HCT116 (cell line): ENCODE measurements at regions not wholly inside any gene's neighbourhood (a gene's known extent, or its start where the extent isn't known, plus 50 kb on each side); places are given as distances from the start of the nearest gene placed in this dataset.

ENCODE experiments used
- ATAC-seq: fragments of 200-7000 bp; cut with Tn5 transposase; 2 replicates; pipeline ENCODE4 v1.9.1; 2020; ENCODE audit warnings: mild to moderate bottlenecking, moderate library complexity
- BruUV-seq: library from RNA; stranded (reverse); fragments of 400-500 nt; replicated peaks from 2 replicates; lab custom pipeline; 2021; lab: Mats Ljungman, UMichigan
- CTCF ChIA-PET: fragments of 300-600 bp; sonication (Branson Sonifier 250); formaldehyde crosslinking; loops from one replicate; lab custom pipeline; 2021; ENCODE audit warnings: antibody characterized with exemption; lab: Charles Lee
- POLR2A ChIA-PET: fragments of 300-600, 350-600 bp; sonication (Branson Sonifier 250); formaldehyde crosslinking; loops from one replicate; lab custom pipeline; 2021; ENCODE audit warnings: antibody characterized with exemption; lab: Charles Lee
- RAD21 ChIA-PET, 2 experiments: fragments of 300-600 bp; sonication (Branson Sonifier 250); formaldehyde crosslinking; loops; one replicate each; lab custom pipeline; 2023; ENCODE audit warnings: low total read pairs in 2 of 2; ENCODE audit not compliant: uncharacterized antibody in 2 of 2, unreplicated experiment in 2 of 2, low non-redundant PET in 1 of 2; lab: Charles Lee
- DNase-seq: peaks from one replicate; pipeline ENCODE4 v3.0.0-alpha.2; 2010; ENCODE audit warnings: low read depth, low spot score
- H2AFZ ChIP-seq: fragments of 200-600 bp; shearing (Covaris generic), sonication (generic); 2 replicates; pipeline ENCODE4 v1.6.1; 2017; ENCODE audit warnings: low read depth, mixed run types, mixed read lengths, antibody characterized with exemption, low read length; ENCODE audit not compliant: poor library complexity, severe bottlenecking
- H3K27ac ChIP-seq: 2 replicates; pipeline ENCODE4 v1.5.1; 2012; ENCODE audit warnings: low read depth, low read length
- H3K27me3 ChIP-seq: fragments of 200-600 bp; sonication (generic); 2 replicates; pipeline ENCODE4 v1.6.1; 2016; ENCODE audit warnings: mixed run types, low read length, mixed read lengths; ENCODE audit not compliant: insufficient read depth
- H3K36me3 ChIP-seq, 2 experiments: fragments of 200-500 bp in 1 of 2; fragments of 200-600 bp in 1 of 2; sonication (Bioruptor generic) in 1 of 2; sonication (generic) in 1 of 2; 2 replicates each; pipeline versions ENCODE4 v1.5.1 to v1.6.1; 2014 to 2016; ENCODE audit warnings: low read length in 2 of 2, inconsistent platforms in 1 of 2, mixed read lengths in 1 of 2, mixed run types in 1 of 2; ENCODE audit not compliant: insufficient read depth in 2 of 2, control insufficient read depth in 1 of 2
- H3K4me1 ChIP-seq, 2 experiments: fragments of 200-600 bp in 1 of 2; sonication (generic) in 1 of 2; 2 replicates each; pipeline versions ENCODE4 v1.5.1 to v1.6.1; 2012 to 2017; ENCODE audit warnings: low read length in 2 of 2, inconsistent platforms in 1 of 2, mild to moderate bottlenecking in 1 of 2, mixed read lengths in 1 of 2, mixed run types in 1 of 2, moderate library complexity in 1 of 2; ENCODE audit not compliant: insufficient read depth in 2 of 2, control insufficient read depth in 1 of 2
- H3K4me2 ChIP-seq: fragments of 200-600 bp; sonication (generic); 2 replicates; pipeline ENCODE4 v1.6.1; 2017; ENCODE audit warnings: mixed run types, low read length, mixed read lengths
- H3K4me3 ChIP-seq, 2 experiments: fragments of 200-600 bp in 1 of 2; sonication (generic) in 1 of 2; replicated peaks in 1 of 2; 2 replicates each; pipeline ENCODE4 v1.5.1; 2011 to 2016; ENCODE audit warnings: low read length in 2 of 2, control low read depth in 1 of 2, low read depth in 1 of 2, mild to moderate bottlenecking in 1 of 2, mixed read lengths in 1 of 2, mixed run types in 1 of 2
- H3K79me2 ChIP-seq: fragments of 200-600 bp; sonication (generic); 2 replicates; pipeline ENCODE4 v1.6.1; 2017; ENCODE audit warnings: mild to moderate bottlenecking, mixed run types, low read length, moderate library complexity, mixed read lengths; ENCODE audit not compliant: insufficient read depth
- H3K9ac ChIP-seq: fragments of 200-600 bp; sonication (generic); 2 replicates; pipeline ENCODE4 v1.6.1; 2016; ENCODE audit warnings: low read length, mixed read lengths
- H3K9me2 ChIP-seq: fragments of 200-600 bp; sonication (generic), shearing (Covaris generic); 2 replicates; pipeline ENCODE4 v1.6.1; 2017; ENCODE audit warnings: mixed run types, mild to moderate bottlenecking, moderate library complexity; ENCODE audit not compliant: insufficient read depth
- H3K9me3 ChIP-seq, 2 experiments: fragments of 200-500 bp in 1 of 2; fragments of 200-600 bp in 1 of 2; sonication (Bioruptor generic) in 1 of 2; sonication (generic) in 1 of 2; 2 replicates each; pipeline ENCODE4 v1.6.1; 2014 to 2017; ENCODE audit warnings: low read length in 2 of 2, mixed read lengths in 2 of 2, inconsistent platforms in 1 of 2, low read depth in 1 of 2, mild to moderate bottlenecking in 1 of 2, mixed run types in 1 of 2, moderate library complexity in 1 of 2; ENCODE audit not compliant: control insufficient read depth in 1 of 2, insufficient read depth in 1 of 2
- H4K20me1 ChIP-seq: fragments of 200-600 bp; sonication (generic), shearing (Covaris generic); 2 replicates; pipeline ENCODE4 v1.6.1; 2017; ENCODE audit warnings: mixed run types, mild to moderate bottlenecking, moderate library complexity; ENCODE audit not compliant: insufficient read depth
- CBX3 ChIP-seq: IDR thresholded peaks from 2 replicates; pipeline ENCODE4 v1.6.1; 2012; ENCODE audit warnings: low read depth
- CTCF ChIP-seq, 3 experiments: fragments of 200-600 bp in 1 of 3; sonication (generic) in 1 of 3; IDR thresholded peaks in 2 of 3; conservative IDR thresholded peaks in 1 of 3; 2 replicates each; pipeline ENCODE4 v1.5.1; 2012 to 2017; ENCODE audit warnings: low read depth in 2 of 3, low read length in 2 of 3, antibody characterized with exemption in 1 of 3, borderline replicate concordance in 1 of 3, control low read depth in 1 of 3, mild to moderate bottlenecking in 1 of 3, mixed read lengths in 1 of 3, mixed run types in 1 of 3, moderate library complexity in 1 of 3; ENCODE audit not compliant: insufficient read depth in 1 of 3
- EGR1 ChIP-seq: IDR thresholded peaks from 2 replicates; pipeline ENCODE4 v1.6.1; 2012; ENCODE audit warnings: low read depth
- EZH2 ChIP-seq: fragments of 200-600 bp; sonication (generic); IDR thresholded peaks from 2 replicates; pipeline ENCODE4 v1.6.1; 2017; ENCODE audit warnings: antibody characterized with exemption, mixed run types
- EZH2phosphoT487 ChIP-seq: fragments of 200-600 bp; IDR thresholded peaks from 2 replicates; pipeline ENCODE4 v1.6.1; 2018; ENCODE audit warnings: antibody characterized with exemption, borderline replicate concordance
- FOSL1 ChIP-seq: IDR thresholded peaks from 2 replicates; pipeline ENCODE4 v1.6.1; 2012; ENCODE audit warnings: low read depth
- JUND ChIP-seq: IDR thresholded peaks from 2 replicates; pipeline ENCODE4 v1.6.1; 2012
- MAX ChIP-seq: IDR thresholded peaks from 2 replicates; pipeline ENCODE4 v1.6.1; 2012
- RAD21 ChIP-seq: IDR thresholded peaks from 2 replicates; pipeline ENCODE4 v1.6.1; 2012; ENCODE audit warnings: low read depth, mild to moderate bottlenecking
- REST ChIP-seq: IDR thresholded peaks from 2 replicates; pipeline ENCODE4 v1.6.1; 2012; ENCODE audit warnings: low read depth
- SIN3A ChIP-seq: IDR thresholded peaks from 2 replicates; pipeline ENCODE4 v1.6.1; 2012; ENCODE audit warnings: low read depth
- SRF ChIP-seq: IDR thresholded peaks from 2 replicates; pipeline ENCODE4 v1.6.1; 2012; ENCODE audit warnings: low read depth
- YY1 ChIP-seq: IDR thresholded peaks from 2 replicates; pipeline ENCODE4 v1.6.1; 2011; ENCODE audit warnings: low read length, low read depth, moderate library complexity, mild to moderate bottlenecking; ENCODE audit not compliant: insufficient replicate concordance; ENCODE audit errors: extremely low read depth
- ZFX ChIP-seq: fragments of 450-650 bp; IDR thresholded peaks from 2 replicates; pipeline ENCODE4 v1.6.1; 2017
- ZNF274 ChIP-seq: fragments of 200-500 bp; sonication (Bioruptor generic); IDR thresholded peaks from 2 replicates; pipeline ENCODE4 v1.6.1; 2014; ENCODE audit warnings: mild to moderate bottlenecking, low read depth, low read length, inconsistent platforms
- intact Hi-C: fragments of 100-400 bp; cut with micrococcal nuclease; formaldehyde crosslinking; loops from 2 replicates; pipeline ENCODE4 v1.10.0; 2022

- RAD21 ChIA-PET = no interaction called here
Observed at GRCh38 chr5:117209479-117209878, 634.9 kb upstream of the SEMA6A start.

More at GRCh38 chr5:117209479-117209878, 634.9 kb upstream of the SEMA6A start:
- no peaks in the 10 kb centered on the region for H3K36me3 ChIP-seq
- no peaks in the 10 kb centered on the region for H4K20me1 ChIP-seq
- H3K79me2 ChIP-seq = no peaks in the 10 kb centered on the region
- no peak for DNase-seq
- H3K9me2 ChIP-seq = no peaks in the 10 kb centered on the region
- CTCF ChIA-PET = no interaction called here
- no peaks in the 10 kb centered on the region for H3K9me3 ChIP-seq
- intact Hi-C loops = no loop called here
- H3K4me3 ChIP-seq = no peak overlapping the region
- no peak overlapping the region for H3K9ac ChIP-seq
- TF ChIP-seq ZFX (no peak), SIN3A (no peak), ZNF274 (no peak), YY1 (no peak), CTCF (IDR thresholded peaks at IDR 0.05 in 2 of 3, conservative IDR thresholded peaks at IDR 0.05 in 1 of 3; ENCODE audit: borderline replicate concordance in 1 of 3, insufficient read depth in 1 of 3, low read depth in 2 of 3, low read length in 2 of 3) (no peak), FOSL1 (no peak), RAD21 (no peak), EZH2 (no peak), CBX3 (no peak), EZH2phosphoT487 (no peak), SRF (no peak), REST (no peak), JUND (no peak), EGR1 (no peak), MAX (no peak)
- POLR2A ChIA-PET = no interaction called here
- ATAC-seq = no peak
- H3K27me3 ChIP-seq = no peaks in the 10 kb centered on the region
- H2AFZ ChIP-seq = no peak overlapping the region
- BruUV-seq = no TSS peak
- no peak overlapping the region for H3K4me2 ChIP-seq
- H3K4me1 ChIP-seq = no peaks in the 10 kb centered on the region
- no peak overlapping the region for H3K27ac ChIP-seq
